Gastroesophageal sphincter (tissue), 3 donors: ENCODE measurements at regions not wholly inside any gene's neighbourhood (a gene's known extent, or its start where the extent isn't known, plus 50 kb on each side); places are given as distances from the start of the nearest gene placed in this dataset.

Experiments
- CTCF ChIP-seq, 4 experiments: fragments of 200-600 bp in 2 of 4; fragments of 450-650 bp in 2 of 4; sonication (generic) in 1 of 4; IDR thresholded peaks; one replicate each; pipeline ENCODE4 v1.5.1; 2017 to 2019; ENCODE audit warnings: antibody characterized with exemption in 4 of 4, mild to moderate bottlenecking in 2 of 4, moderate library complexity in 2 of 4
- EP300 ChIP-seq: sonication (generic); formaldehyde crosslinking; IDR thresholded peaks from one replicate; pipeline ENCODE4 v1.6.1; 2017; ENCODE audit warnings: antibody characterized with exemption, mild to moderate bottlenecking
- POLR2AphosphoS5 ChIP-seq: sonication (generic); formaldehyde crosslinking; IDR thresholded peaks from one replicate; pipeline ENCODE4 v1.6.1; 2017; ENCODE audit warnings: antibody characterized with exemption

GRCh38 chr12:107344035-107344808 is 250.9 kb upstream of the CRY1 start:
- TF ChIP-seq CTCF (IDR thresholded peaks at IDR 0.05) = no peak
- TF ChIP-seq POLR2AphosphoS5 = no peak
- TF ChIP-seq EP300 = no peak
